HEK293T (cell line): ENCODE measurements at regions not wholly inside any gene's neighbourhood (a gene's known extent, or its start where the extent isn't known, plus 50 kb on each side); places are given as distances from the start of the nearest gene placed in this dataset.

ENCODE experiments used
- CTCF ChIA-PET: fragments of 350-600 bp; formaldehyde crosslinking; extraction: SDS; loops from one replicate; lab custom pipeline; 2021; ENCODE audit warnings: antibody characterized with exemption, inconsistent platforms; lab: Yijun Ruan, JAX
- POLR2A ChIA-PET: fragments of 350-600 bp; formaldehyde crosslinking; extraction: SDS; loops from one replicate; lab custom pipeline; 2020; ENCODE audit warnings: antibody characterized with exemption, inconsistent platforms; lab: Yijun Ruan, JAX
- DNase-seq: peaks from one replicate; pipeline ENCODE4 v3.0.0; 2012; ENCODE audit warnings: mixed read lengths; ENCODE audit errors: extremely low spot score
- ARNT ChIP-seq: fragments of 450-650 bp; IDR thresholded peaks from 2 replicates; pipeline ENCODE4 v1.6.1; 2017; ENCODE audit warnings: mild to moderate bottlenecking
- BHLHE40 ChIP-seq: fragments of 450-650 bp; IDR thresholded peaks from 2 replicates; pipeline ENCODE4 v1.6.1; 2016; ENCODE audit warnings: mild to moderate bottlenecking, moderate library complexity, borderline replicate concordance
- CTBP1 ChIP-seq: fragments of 450-650 bp; IDR thresholded peaks from 2 replicates; pipeline ENCODE4 v1.6.1; 2016; ENCODE audit warnings: borderline replicate concordance
- ELF4 ChIP-seq: fragments of 450-650 bp; IDR thresholded peaks from 2 replicates; pipeline ENCODE4 v1.6.1; 2017; ENCODE audit warnings: antibody characterized with exemption
- FOXA1 ChIP-seq: fragments of 450-650 bp; IDR thresholded peaks from 2 replicates; pipeline ENCODE4 v1.6.1; 2016; ENCODE audit warnings: mild to moderate bottlenecking
- FOXK2 ChIP-seq: fragments of 450-650 bp; IDR thresholded peaks from 2 replicates; pipeline ENCODE4 v1.6.1; 2016; ENCODE audit warnings: mild to moderate bottlenecking
- FOXM1 ChIP-seq: fragments of 450-650 bp; IDR thresholded peaks from 2 replicates; pipeline ENCODE4 v1.6.1; 2017; ENCODE audit warnings: mild to moderate bottlenecking, borderline replicate concordance
- HDGF ChIP-seq: fragments of 450-650 bp; IDR thresholded peaks from 2 replicates; pipeline ENCODE4 v1.6.1; 2017; ENCODE audit warnings: antibody characterized with exemption, borderline replicate concordance
- L3MBTL2 ChIP-seq: fragments of 450-650 bp; conservative IDR thresholded peaks from 2 replicates; pipeline ENCODE4 v1.6.1; 2016; ENCODE audit warnings: mild to moderate bottlenecking
- LEF1 ChIP-seq: fragments of 450-650 bp; IDR thresholded peaks from 2 replicates; pipeline ENCODE4 v1.6.1; 2017; ENCODE audit warnings: mild to moderate bottlenecking, borderline replicate concordance
- NFRKB ChIP-seq: fragments of 450-650 bp; IDR thresholded peaks from 2 replicates; pipeline ENCODE4 v1.6.1; 2016; ENCODE audit warnings: mild to moderate bottlenecking, moderate library complexity
- PKNOX1 ChIP-seq: fragments of 450-650 bp; IDR thresholded peaks from 2 replicates; pipeline ENCODE4 v1.6.1; 2016
- SP1 ChIP-seq: fragments of 450-650 bp; IDR thresholded peaks from 2 replicates; pipeline ENCODE4 v1.6.1; 2017
- SUZ12 ChIP-seq: fragments of 450-650 bp; IDR thresholded peaks from 2 replicates; pipeline ENCODE4 v1.6.1; 2016; ENCODE audit warnings: mild to moderate bottlenecking
- TARDBP ChIP-seq: fragments of 450-650 bp; IDR thresholded peaks from 2 replicates; pipeline ENCODE4 v1.6.1; 2016
- ZNF384 ChIP-seq: fragments of 450-650 bp; IDR thresholded peaks from 2 replicates; pipeline ENCODE4 v1.6.1; 2016

- DNase-seq = no peak
- ChIA-PET POLR2A (no interaction called here), CTCF (no interaction called here)
- no peak for TF ChIP-seq SUZ12
- TF ChIP-seq HDGF = no peak
- no peak for TF ChIP-seq SP1
- no peak for TF ChIP-seq L3MBTL2
- TF ChIP-seq TARDBP = no peak
- no peak for TF ChIP-seq FOXM1
- TF ChIP-seq ELF4 = no peak
- no peak for TF ChIP-seq CTBP1
- TF ChIP-seq NFRKB = no peak
- no peak for TF ChIP-seq ZNF384
- no peak for TF ChIP-seq BHLHE40
- no peak for TF ChIP-seq FOXK2
- TF ChIP-seq PKNOX1 = no peak
- no peak for TF ChIP-seq LEF1
- no peak for TF ChIP-seq ARNT
Measured at GRCh38 chr6:156352861-156353260, 424.3 kb upstream of the ARID1B start.

DNA sequence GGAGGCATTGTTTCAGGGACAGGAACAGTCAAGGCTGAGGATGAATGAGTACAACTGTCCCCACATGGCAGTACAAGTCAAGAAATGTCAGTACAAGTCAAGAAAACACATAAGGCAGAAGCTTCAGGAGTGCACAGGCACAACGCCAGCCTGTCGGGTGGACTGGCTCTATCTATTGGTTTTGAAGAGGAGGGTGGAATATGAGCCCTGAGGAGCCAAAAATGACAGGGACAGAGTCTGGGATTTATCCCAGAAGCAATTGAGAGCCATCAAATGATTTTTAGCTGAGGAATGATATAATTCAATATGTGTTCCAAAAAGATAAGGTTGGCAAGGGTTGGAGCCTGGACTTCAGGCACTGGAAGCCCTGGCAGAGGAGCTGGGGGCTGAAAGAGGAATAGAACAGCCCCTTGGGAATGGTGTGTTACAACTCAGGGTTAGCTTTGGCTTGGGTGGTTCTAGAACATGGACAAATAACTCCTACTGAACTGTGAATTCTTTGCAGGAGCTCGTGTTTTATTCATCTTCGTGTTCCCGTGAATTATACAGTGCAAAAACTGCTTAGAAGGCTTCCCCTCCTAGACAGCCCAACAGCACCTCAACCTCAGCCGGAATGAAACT lies 425.7 kb upstream of the ARID1B start:
- CTCF ChIA-PET = interaction anchor here (0.5 kb wide), 1 partner anchor 27 kb away, joined by 3 read pairs; no protein-coding TSS in a partner anchor
- DNase-seq = no peak
- TF ChIP-seq HDGF (no peak), ARNT (no peak), LEF1 (no peak), FOXA1 (no peak), ZNF384 (no peak), SP1 (no peak), BHLHE40 (no peak), L3MBTL2 (no peak), ELF4 (no peak), FOXM1 (no peak), CTBP1 (no peak), FOXK2 (no peak), NFRKB (no peak), PKNOX1 (no peak), SUZ12 (no peak), TARDBP (no peak)
- POLR2A ChIA-PET = no interaction called here

DNA sequence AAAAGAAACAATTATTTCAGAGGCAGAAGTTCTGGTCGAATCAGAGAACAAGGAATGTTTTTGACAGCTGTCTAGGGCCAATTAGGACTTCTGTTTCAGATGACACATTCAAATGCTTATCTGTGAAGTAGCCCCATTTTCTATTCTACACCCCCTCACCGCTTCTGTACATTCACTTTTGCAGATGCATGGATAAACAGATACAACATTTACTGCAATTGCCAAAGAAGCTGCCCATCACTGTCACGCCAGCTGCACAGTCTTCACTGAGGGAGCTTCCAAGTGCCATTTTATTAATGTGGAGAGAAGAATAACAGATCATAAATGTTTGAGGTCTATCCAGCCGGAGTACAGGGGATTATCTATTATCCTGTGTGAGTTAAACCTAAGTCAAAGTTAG lies 426.8 kb upstream of the ARID1B start:
- ChIA-PET CTCF (interaction anchor here (0.8 kb wide), 1 partner anchor 10 kb away, joined by 3 read pairs; no protein-coding TSS in a partner anchor), POLR2A (no interaction called here)
- DNase-seq = no peak
- TF ChIP-seq LEF1 (no peak), ELF4 (no peak), SP1 (no peak), PKNOX1 (no peak), NFRKB (no peak), CTBP1 (no peak), ARNT (no peak), FOXA1 (no peak), FOXM1 (no peak), L3MBTL2 (no peak), TARDBP (no peak), HDGF (no peak), SUZ12 (no peak)

GRCh38 chr6:156348849-156349248 lies 428.3 kb upstream of the ARID1B start:
- DNase-seq = no peak
- POLR2A ChIA-PET = no interaction called here
- TF ChIP-seq SP1 = no peak
- TF ChIP-seq ELF4 = no peak
- no peak for TF ChIP-seq ARNT
- TF ChIP-seq LEF1 = no peak
- TF ChIP-seq FOXA1 = no peak
- TF ChIP-seq SUZ12 = no peak
- TF ChIP-seq FOXK2 = no peak
- TF ChIP-seq ZNF384 = no peak
- CTCF ChIA-PET = interaction anchor here (0.7 kb wide), 1 partner anchor 578 kb away, joined by 3 read pairs; no protein-coding TSS in a partner anchor

GRCh38 chr6:156348424-156348823 lies 428.8 kb upstream of the ARID1B start:
- ChIA-PET CTCF (no interaction called here), POLR2A (no interaction called here)
- no peak for DNase-seq
- TF ChIP-seq FOXK2 (no peak), SP1 (no peak), SUZ12 (no peak)

DNA sequence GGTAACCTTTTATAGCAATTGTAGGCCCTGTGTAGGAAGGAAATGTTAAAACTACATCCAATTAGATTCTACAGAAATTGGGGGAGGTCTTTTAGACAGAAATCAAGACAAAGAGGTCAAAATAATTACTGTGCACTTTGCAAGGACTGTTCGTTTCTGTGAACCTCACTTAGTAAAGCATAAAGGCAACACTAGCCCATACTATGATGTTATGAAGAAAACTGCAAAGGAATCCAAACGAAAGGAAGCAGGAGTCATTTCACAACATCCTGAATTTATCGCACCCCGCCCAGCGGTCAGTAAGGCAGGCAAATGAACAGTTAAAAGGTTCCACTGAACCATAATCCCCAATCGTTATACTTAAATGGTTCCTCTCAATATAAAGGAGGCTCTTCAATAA lies 429.5 kb upstream of the ARID1B start:
- no peak for DNase-seq
- no peak for TF ChIP-seq BHLHE40
- no peak for TF ChIP-seq SP1
- no peak for TF ChIP-seq SUZ12
- no peak for TF ChIP-seq FOXA1
- no peak for TF ChIP-seq ARNT
- POLR2A ChIA-PET = no interaction called here
- CTCF ChIA-PET = no interaction called here

- no peak for TF ChIP-seq FOXK2
- no peak for TF ChIP-seq PKNOX1
- no peak for TF ChIP-seq SP1
- TF ChIP-seq BHLHE40 = no peak
- no peak for TF ChIP-seq L3MBTL2
- TF ChIP-seq FOXM1 = no peak
- TF ChIP-seq HDGF = no peak
- TF ChIP-seq ZNF384 = no peak
- no peak for TF ChIP-seq SUZ12
- no peak for TF ChIP-seq ARNT
- no peak for TF ChIP-seq TARDBP
- TF ChIP-seq NFRKB = no peak
- ChIA-PET CTCF (interaction anchor here (0.6 kb wide), 1 partner anchor 189 kb away, joined by 4 read pairs; no protein-coding TSS in a partner anchor), POLR2A (no interaction called here)
- no peak for DNase-seq
Measured at GRCh38 chr6:156347246-156347645, 429.9 kb upstream of the ARID1B start.
